Mesothelial cell of epicardium (in vitro differentiated cells): ENCODE measurements at regions not wholly inside any gene's neighbourhood (a gene's known extent, or its start where the extent isn't known, plus 50 kb on each side); places are given as distances from the start of the nearest gene placed in this dataset.

Experiments
- DNase-seq, 2 experiments: peaks; one replicate each; pipeline ENCODE4 v3.0.0; 2021; ENCODE audit warnings: low spot score in 2 of 2; ENCODE audit not compliant: unreplicated experiment in 2 of 2
- H3K27ac Mint-ChIP-seq: 2 replicates; pipeline ENCODE4 v1.8.0; 2021; ENCODE audit warnings: mixed read lengths
- H3K27me3 Mint-ChIP-seq: 2 replicates; pipeline ENCODE4 v1.8.0; 2021; ENCODE audit warnings: low read depth, mixed read lengths
- H3K36me3 Mint-ChIP-seq: 2 replicates; pipeline ENCODE4 v1.8.0; 2021; ENCODE audit warnings: mixed read lengths
- H3K4me1 Mint-ChIP-seq: 2 replicates; pipeline ENCODE4 v1.8.0; 2021; ENCODE audit warnings: mixed read lengths
- H3K4me3 Mint-ChIP-seq: 2 replicates; pipeline ENCODE4 v1.8.0; 2021; ENCODE audit warnings: mild to moderate bottlenecking, moderate library complexity, mixed read lengths
- H3K9me3 Mint-ChIP-seq: 2 replicates; pipeline ENCODE4 v1.8.0; 2021; ENCODE audit warnings: mixed read lengths
- TF ChIP-seq, protein P1 (sequence below): fragments of 200-600 bp; sonication (generic); IDR thresholded peaks from one replicate; pipeline ENCODE4 v1.5.0; 2021; ENCODE audit warnings: antibody characterized with exemption; ENCODE audit not compliant: unreplicated experiment

DNA sequence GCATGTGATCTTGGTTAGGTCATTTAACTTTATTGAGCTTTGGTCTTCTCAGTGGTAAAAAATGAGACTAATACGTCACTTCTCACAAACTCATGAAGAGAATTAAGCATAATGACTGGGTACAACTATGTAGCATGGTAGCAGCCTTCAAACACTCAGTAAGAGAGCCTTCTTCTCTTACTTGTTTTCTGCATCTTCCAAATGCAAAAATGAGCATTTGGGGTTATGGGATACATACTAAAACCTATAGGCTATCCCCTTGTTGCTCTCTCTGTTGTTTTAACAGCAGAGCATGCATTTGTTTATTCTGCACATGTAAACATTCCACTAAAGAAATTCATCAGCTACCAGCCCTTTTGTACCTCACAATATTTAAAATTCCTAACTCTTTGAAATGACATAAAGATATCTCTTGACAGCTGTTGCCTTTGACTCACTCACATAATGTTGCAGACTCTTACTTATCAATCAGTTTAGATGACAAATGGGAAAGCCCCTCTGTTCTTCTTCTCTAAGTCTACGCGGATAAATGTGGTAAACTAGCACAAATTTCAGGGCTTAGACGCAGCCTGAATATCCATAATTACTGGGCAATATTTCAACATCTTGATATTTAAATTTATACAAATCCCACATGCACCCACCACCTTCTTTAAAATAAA is 327.3 kb upstream of the SATB1 start:
- DNase-seq, result no peak
- no peaks in the 10 kb centered on the region for H3K36me3 Mint-ChIP-seq
- no peak overlapping the region for H3K27ac Mint-ChIP-seq
- H3K9me3 Mint-ChIP-seq, result no peaks in the 10 kb centered on the region
- no peaks in the 10 kb centered on the region for H3K27me3 Mint-ChIP-seq
- TF ChIP-seq, protein P1, sequence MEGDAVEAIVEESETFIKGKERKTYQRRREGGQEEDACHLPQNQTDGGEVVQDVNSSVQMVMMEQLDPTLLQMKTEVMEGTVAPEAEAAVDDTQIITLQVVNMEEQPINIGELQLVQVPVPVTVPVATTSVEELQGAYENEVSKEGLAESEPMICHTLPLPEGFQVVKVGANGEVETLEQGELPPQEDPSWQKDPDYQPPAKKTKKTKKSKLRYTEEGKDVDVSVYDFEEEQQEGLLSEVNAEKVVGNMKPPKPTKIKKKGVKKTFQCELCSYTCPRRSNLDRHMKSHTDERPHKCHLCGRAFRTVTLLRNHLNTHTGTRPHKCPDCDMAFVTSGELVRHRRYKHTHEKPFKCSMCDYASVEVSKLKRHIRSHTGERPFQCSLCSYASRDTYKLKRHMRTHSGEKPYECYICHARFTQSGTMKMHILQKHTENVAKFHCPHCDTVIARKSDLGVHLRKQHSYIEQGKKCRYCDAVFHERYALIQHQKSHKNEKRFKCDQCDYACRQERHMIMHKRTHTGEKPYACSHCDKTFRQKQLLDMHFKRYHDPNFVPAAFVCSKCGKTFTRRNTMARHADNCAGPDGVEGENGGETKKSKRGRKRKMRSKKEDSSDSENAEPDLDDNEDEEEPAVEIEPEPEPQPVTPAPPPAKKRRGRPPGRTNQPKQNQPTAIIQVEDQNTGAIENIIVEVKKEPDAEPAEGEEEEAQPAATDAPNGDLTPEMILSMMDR, result no peak
- H3K4me3 Mint-ChIP-seq, result no peak overlapping the region
- peaks cover 21% of the 10 kb centered on the region for H3K4me1 Mint-ChIP-seq

- no peaks in the 10 kb centered on the region for H3K36me3 Mint-ChIP-seq
- peak overlapping the region; percentile 47 for H3K27ac Mint-ChIP-seq
- TF ChIP-seq, protein P1, result no peak
- peaks cover 18% of the 10 kb centered on the region for H3K4me1 Mint-ChIP-seq
- no peak for DNase-seq
- H3K9me3 Mint-ChIP-seq, result no peaks in the 10 kb centered on the region
- no peaks in the 10 kb centered on the region for H3K27me3 Mint-ChIP-seq
- no peak overlapping the region for H3K4me3 Mint-ChIP-seq
These were observed 326.4 kb upstream of the SATB1 start for GRCh38 chr3:18751514-18751913.

GRCh38 chr3:18747383-18747782 is 322.2 kb upstream of the SATB1 start:
- no peak overlapping the region for H3K27ac Mint-ChIP-seq
- no peak overlapping the region for H3K4me3 Mint-ChIP-seq
- no peak for DNase-seq
- H3K27me3 Mint-ChIP-seq, result no peaks in the 10 kb centered on the region
- H3K9me3 Mint-ChIP-seq, result no peaks in the 10 kb centered on the region
- peaks cover 4% of the 10 kb centered on the region for H3K4me1 Mint-ChIP-seq
- TF ChIP-seq, protein P1, result no peak
- no peaks in the 10 kb centered on the region for H3K36me3 Mint-ChIP-seq

- no peaks in the 10 kb centered on the region for H3K4me1 Mint-ChIP-seq
These were observed 320.3 kb upstream of the SATB1 start for GRCh38 chr3:18745472-18745871.

GRCh38 chr3:18744472-18744871 is 319.3 kb upstream of the SATB1 start:
- Mint-ChIP-seq H3K36me3 (no peaks in the 10 kb centered on the region), H3K27me3 (no peaks in the 10 kb centered on the region), H3K4me1 (no peaks in the 10 kb centered on the region), H3K4me3 (no peak overlapping the region), H3K27ac (no peak overlapping the region), H3K9me3 (no peaks in the 10 kb centered on the region)
- DNase-seq, result no peak
- TF ChIP-seq, protein P1, result no peak

More at GRCh38 chr3:18745472-18745871, 320.3 kb upstream of the SATB1 start:
- TF ChIP-seq, protein P1, result no peak
- Mint-ChIP-seq H3K9me3 (no peaks in the 10 kb centered on the region), H3K36me3 (no peaks in the 10 kb centered on the region), H3K27me3 (no peaks in the 10 kb centered on the region), H3K4me3 (no peak overlapping the region), H3K27ac (no peak overlapping the region)
- no peak for DNase-seq
